HG03354 (cell line): ENCODE measurements at regions not wholly inside any gene's neighbourhood (a gene's known extent, or its start where the extent isn't known, plus 50 kb on each side); places are given as distances from the start of the nearest gene placed in this dataset.
"Not testable (repeated sequence)": the region's sequence is repeated elsewhere in the genome, so short reads cannot be mapped to it uniquely, and the experiment has no call there.

Experiments
- ATAC-seq: cut with Tn5 transposase; IDR thresholded peaks from one replicate; pipeline ENCODE4 v1.9.1; 2021; ENCODE audit warnings: mild to moderate bottlenecking; ENCODE audit not compliant: unreplicated experiment, poor library complexity, severe bottlenecking

- peak; percentile 46 for ATAC-seq
These were observed 218.5 kb downstream of the RTP5 start for GRCh38 chr2:242088044-242088443.

- peak; percentile 84 for ATAC-seq
These were observed 219.1 kb downstream of the RTP5 start for GRCh38 chr2:242088471-242089212.

- not testable (repeated sequence) for ATAC-seq
These were observed 219.7 kb downstream of the RTP5 start for GRCh38 chr2:242089213-242089549.

- not testable (repeated sequence) for ATAC-seq
These were observed 227.7 kb downstream of the RTP5 start for GRCh38 chr2:242097278-242097677.

- ATAC-seq, result no peak
These were observed 228.5 kb downstream of the RTP5 start for GRCh38 chr2:242098034-242098433.

GRCh38 chr2:242098445-242099128 lies 229.1 kb downstream of the RTP5 start:
- peak; percentile 57 for ATAC-seq

- not testable (repeated sequence) for ATAC-seq
These were observed 233.6 kb downstream of the RTP5 start for GRCh38 chr2:242103093-242103492.

- ATAC-seq, result not testable (repeated sequence)
These were observed 234.8 kb downstream of the RTP5 start for GRCh38 chr2:242104202-242104956.

GRCh38 chr2:242107065-242107464 lies 237.5 kb downstream of the RTP5 start:
- not testable (repeated sequence) for ATAC-seq

GRCh38 chr2:242108797-242109500 lies 239.4 kb downstream of the RTP5 start:
- ATAC-seq, result not testable (repeated sequence)

GRCh38 chr2:242109819-242110218 lies 240.3 kb downstream of the RTP5 start:
- ATAC-seq, result not testable (repeated sequence)

GRCh38 chr2:242111954-242112353 lies 242.4 kb downstream of the RTP5 start:
- not testable (repeated sequence) for ATAC-seq

- ATAC-seq, result not testable (repeated sequence)
These were observed 244.0 kb downstream of the RTP5 start for GRCh38 chr2:242113492-242113891.

GRCh38 chr2:242116676-242117075 lies 247.1 kb downstream of the RTP5 start:
- not testable (repeated sequence) for ATAC-seq

- ATAC-seq, result not testable (repeated sequence)
These were observed 247.8 kb downstream of the RTP5 start for GRCh38 chr2:242117305-242117704.

- ATAC-seq, result not testable (repeated sequence)
These were observed 250.2 kb downstream of the RTP5 start for GRCh38 chr2:242119682-242120081.

GRCh38 chr2:242130682-242131081 lies 261.2 kb downstream of the RTP5 start:
- not testable (repeated sequence) for ATAC-seq

GRCh38 chr2:242159921-242160320 lies 290.4 kb downstream of the RTP5 start:
- not testable (repeated sequence) for ATAC-seq

GRCh38 chr2:242165115-242165514 lies 295.6 kb downstream of the RTP5 start:
- not testable (repeated sequence) for ATAC-seq

- not testable (repeated sequence) for ATAC-seq
These were observed 301.8 kb downstream of the RTP5 start for GRCh38 chr2:242171290-242171689.
